ENCODE measurements at regions not wholly inside any gene's neighbourhood (a gene's known extent, or its start where the extent isn't known, plus 50 kb on each side); places are given as distances from the start of the nearest gene placed in this dataset.

DNA sequence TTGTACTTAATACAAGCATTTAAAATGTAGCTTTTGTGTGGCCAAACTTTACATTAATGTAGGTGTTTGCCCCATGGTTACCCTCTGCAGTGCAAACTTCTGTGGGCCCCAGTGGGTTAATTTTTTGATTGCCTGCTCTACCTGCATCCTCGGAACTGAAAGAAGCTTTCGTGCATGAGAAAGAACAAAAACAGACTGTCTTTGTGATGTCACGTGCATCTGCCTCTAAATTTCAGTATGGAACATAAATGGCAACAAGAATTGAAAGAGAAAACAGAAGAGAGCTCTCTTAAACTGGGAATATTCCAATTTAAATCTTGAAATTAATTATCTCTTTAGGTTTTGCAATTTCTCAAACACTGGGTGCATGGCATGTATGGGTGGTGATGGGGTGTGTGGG lies 182.4 kb upstream of the LCORL start:
- no peak for TF ChIP-seq POLR2A (IDR thresholded peaks at IDR 0.05)
- TF ChIP-seq, protein P1, sequence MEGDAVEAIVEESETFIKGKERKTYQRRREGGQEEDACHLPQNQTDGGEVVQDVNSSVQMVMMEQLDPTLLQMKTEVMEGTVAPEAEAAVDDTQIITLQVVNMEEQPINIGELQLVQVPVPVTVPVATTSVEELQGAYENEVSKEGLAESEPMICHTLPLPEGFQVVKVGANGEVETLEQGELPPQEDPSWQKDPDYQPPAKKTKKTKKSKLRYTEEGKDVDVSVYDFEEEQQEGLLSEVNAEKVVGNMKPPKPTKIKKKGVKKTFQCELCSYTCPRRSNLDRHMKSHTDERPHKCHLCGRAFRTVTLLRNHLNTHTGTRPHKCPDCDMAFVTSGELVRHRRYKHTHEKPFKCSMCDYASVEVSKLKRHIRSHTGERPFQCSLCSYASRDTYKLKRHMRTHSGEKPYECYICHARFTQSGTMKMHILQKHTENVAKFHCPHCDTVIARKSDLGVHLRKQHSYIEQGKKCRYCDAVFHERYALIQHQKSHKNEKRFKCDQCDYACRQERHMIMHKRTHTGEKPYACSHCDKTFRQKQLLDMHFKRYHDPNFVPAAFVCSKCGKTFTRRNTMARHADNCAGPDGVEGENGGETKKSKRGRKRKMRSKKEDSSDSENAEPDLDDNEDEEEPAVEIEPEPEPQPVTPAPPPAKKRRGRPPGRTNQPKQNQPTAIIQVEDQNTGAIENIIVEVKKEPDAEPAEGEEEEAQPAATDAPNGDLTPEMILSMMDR (IDR thresholded peaks at IDR 0.05), result no peak

Measured in heart left ventricle (tissue), 13 donors.